H4 (cell line): ENCODE measurements at regions not wholly inside any gene's neighbourhood (a gene's known extent, or its start where the extent isn't known, plus 50 kb on each side); places are given as distances from the start of the nearest gene placed in this dataset.

Experiments used
- DNase-seq: peaks from one replicate; pipeline ENCODE4 v3.0.0-alpha.2; 2015; ENCODE audit warnings: low spot score

DNA sequence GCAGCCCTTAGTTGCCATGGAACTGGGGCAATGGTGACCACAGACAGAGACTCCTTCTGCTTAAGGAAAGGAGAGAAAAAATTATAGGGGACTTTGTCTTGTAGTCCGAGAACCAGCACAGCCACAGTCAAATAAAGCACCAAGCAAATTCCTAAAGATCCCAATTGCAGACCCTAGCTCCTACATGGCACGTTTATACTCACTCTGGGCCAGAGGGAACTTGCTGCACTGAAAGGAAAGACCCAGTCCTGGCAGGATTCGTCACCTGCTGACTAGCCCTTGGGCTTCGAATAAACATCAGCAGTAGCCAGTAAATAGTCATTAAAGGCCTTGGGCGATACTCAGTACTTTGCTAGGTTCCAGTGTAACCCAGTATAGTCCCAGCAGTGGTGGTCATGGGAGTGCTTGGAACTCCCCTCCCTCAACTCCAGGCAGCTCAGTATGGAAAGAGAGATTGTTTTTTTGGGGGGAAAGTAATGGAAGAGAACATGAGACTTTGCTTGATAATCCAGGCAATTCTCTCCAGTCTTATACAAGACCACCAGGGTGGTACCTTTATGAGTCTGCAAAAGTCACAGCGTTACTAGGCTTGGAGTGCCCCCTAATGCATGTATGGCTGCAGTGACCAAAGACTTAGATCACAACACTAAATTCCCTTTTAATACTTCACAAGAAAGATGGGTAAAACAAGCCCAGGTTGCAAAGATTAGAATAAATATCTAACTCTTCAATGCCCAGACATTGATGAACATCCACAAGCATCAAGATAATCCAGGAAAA, 66.4 kb upstream of the AGTR1 start:
- DNase-seq, result no peak

- no peak for DNase-seq
Observed at GRCh38 chr3:148641722-148642121, 56.0 kb upstream of the AGTR1 start.

GRCh38 chr3:148642214-148642613, 55.5 kb upstream of the AGTR1 start:
- DNase-seq, result peak; percentile 46

GRCh38 chr3:148642616-148643015, 55.1 kb upstream of the AGTR1 start:
- peak; percentile 69 for DNase-seq

GRCh38 chr3:148643389-148643840, 54.3 kb upstream of the AGTR1 start:
- DNase-seq, result peak; percentile 94

DNA sequence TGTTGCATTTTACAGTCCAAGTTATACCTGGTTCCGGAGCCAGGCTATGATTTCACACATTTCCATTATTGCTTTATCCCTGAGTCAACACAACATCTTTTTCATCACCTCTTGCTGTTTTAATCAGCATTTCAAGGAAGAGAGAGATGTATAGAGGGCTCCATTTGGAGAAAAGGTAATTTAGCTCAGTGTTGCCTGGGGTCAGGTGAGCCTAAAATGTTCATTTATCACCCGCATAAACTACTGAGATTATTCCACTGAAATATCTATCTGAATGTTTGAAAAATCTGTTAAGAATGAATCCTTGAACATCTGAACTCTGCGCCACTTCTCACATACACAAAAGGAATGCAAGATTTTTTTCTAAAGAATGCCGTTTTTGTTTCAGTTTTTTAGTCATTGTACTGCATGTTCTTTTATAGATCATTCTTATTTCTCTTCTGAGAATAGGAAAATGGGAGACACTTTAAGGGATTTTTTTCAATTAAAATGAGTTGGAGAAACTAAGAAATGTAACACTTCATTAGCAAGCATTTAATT, 51.5 kb upstream of the AGTR1 start:
- no peak for DNase-seq
